ENCODE measurements at regions not wholly inside any gene's neighbourhood (a gene's known extent, or its start where the extent isn't known, plus 50 kb on each side); places are given as distances from the start of the nearest gene placed in this dataset.

DNA sequence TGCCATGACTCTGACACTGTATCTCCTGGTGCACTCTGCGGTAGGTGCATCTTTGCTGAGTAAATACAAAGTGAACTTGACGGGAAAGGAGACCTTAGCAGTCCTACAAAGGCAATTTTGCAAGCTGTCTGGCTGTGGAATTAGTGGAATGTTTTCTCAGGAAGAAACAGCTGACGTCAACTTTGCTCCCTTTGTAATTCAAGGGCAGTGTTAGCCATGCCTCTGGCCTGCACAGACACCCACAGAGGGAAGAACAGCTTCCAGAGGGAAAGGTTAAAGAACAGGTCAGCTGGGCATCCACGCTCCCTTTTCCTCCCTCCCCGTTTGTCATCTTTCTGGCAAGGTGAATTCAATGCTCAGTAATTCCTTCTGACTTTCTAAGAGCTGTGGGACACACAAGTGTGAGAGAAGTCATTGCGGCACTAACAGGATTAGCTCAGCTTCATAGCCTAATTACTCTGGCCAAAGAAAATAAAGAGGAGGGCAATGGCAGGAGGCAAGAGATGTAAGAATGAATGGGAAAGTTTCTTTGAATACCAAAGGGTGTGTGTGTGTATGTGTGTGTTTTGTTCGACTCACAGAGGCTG lies 476.9 kb upstream of the GOT2 start (continued):
- TF ChIP-seq, protein P1, sequence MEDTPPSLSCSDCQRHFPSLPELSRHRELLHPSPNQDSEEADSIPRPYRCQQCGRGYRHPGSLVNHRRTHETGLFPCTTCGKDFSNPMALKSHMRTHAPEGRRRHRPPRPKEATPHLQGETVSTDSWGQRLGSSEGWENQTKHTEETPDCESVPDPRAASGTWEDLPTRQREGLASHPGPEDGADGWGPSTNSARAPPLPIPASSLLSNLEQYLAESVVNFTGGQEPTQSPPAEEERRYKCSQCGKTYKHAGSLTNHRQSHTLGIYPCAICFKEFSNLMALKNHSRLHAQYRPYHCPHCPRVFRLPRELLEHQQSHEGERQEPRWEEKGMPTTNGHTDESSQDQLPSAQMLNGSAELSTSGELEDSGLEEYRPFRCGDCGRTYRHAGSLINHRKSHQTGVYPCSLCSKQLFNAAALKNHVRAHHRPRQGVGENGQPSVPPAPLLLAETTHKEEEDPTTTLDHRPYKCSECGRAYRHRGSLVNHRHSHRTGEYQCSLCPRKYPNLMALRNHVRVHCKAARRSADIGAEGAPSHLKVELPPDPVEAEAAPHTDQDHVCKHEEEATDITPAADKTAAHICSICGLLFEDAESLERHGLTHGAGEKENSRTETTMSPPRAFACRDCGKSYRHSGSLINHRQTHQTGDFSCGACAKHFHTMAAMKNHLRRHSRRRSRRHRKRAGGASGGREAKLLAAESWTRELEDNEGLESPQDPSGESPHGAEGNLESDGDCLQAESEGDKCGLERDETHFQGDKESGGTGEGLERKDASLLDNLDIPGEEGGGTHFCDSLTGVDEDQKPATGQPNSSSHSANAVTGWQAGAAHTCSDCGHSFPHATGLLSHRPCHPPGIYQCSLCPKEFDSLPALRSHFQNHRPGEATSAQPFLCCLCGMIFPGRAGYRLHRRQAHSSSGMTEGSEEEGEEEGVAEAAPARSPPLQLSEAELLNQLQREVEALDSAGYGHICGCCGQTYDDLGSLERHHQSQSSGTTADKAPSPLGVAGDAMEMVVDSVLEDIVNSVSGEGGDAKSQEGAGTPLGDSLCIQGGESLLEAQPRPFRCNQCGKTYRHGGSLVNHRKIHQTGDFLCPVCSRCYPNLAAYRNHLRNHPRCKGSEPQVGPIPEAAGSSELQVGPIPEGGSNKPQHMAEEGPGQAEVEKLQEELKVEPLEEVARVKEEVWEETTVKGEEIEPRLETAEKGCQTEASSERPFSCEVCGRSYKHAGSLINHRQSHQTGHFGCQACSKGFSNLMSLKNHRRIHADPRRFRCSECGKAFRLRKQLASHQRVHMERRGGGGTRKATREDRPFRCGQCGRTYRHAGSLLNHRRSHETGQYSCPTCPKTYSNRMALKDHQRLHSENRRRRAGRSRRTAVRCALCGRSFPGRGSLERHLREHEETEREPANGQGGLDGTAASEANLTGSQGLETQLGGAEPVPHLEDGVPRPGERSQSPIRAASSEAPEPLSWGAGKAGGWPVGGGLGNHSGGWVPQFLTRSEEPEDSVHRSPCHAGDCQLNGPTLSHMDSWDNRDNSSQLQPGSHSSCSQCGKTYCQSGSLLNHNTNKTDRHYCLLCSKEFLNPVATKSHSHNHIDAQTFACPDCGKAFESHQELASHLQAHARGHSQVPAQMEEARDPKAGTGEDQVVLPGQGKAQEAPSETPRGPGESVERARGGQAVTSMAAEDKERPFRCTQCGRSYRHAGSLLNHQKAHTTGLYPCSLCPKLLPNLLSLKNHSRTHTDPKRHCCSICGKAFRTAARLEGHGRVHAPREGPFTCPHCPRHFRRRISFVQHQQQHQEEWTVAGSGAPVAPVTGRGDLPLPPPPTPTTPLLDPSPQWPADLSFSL (CRISPR knock-in tag; IDR thresholded peaks at IDR 0.05) = no peak
- no peak for TF ChIP-seq NFKB2 (CRISPR knock-in tag; IDR thresholded peaks at IDR 0.05; ENCODE audit: borderline replicate concordance)
- TF ChIP-seq, protein P2, sequence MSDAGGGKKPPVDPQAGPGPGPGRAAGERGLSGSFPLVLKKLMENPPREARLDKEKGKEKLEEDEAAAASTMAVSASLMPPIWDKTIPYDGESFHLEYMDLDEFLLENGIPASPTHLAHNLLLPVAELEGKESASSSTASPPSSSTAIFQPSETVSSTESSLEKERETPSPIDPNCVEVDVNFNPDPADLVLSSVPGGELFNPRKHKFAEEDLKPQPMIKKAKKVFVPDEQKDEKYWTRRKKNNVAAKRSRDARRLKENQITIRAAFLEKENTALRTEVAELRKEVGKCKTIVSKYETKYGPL (CRISPR knock-in tag; IDR thresholded peaks at IDR 0.05) = no peak
- peak; percentile 74 for TF ChIP-seq SALL1 (CRISPR knock-in tag; IDR thresholded peaks at IDR 0.05)
- no peak for TF ChIP-seq ZNF703 (CRISPR knock-in tag; IDR thresholded peaks at IDR 0.05; ENCODE audit: borderline replicate concordance)
- peak; percentile 71; the same call in 1 of the 2 replicates for TF ChIP-seq ZFP90 (CRISPR knock-in tag; IDR thresholded peaks at IDR 0.05; ENCODE audit: borderline replicate concordance)
- no peak for TF ChIP-seq NCOA5 (CRISPR knock-in tag; IDR thresholded peaks at IDR 0.05)
- TF ChIP-seq ZBTB42 (CRISPR knock-in tag; IDR thresholded peaks at IDR 0.05) = no peak
- TF ChIP-seq ZNF253 (CRISPR knock-in tag; IDR thresholded peaks at IDR 0.05; ENCODE audit: borderline replicate concordance) = no peak
- peak; percentile 59; the same call in 1 of the 2 replicates for TF ChIP-seq CREM (IDR thresholded peaks at IDR 0.05)
- no peak for TF ChIP-seq CREM (CRISPR knock-in tag; IDR thresholded peaks at IDR 0.05)
- no peak for TF ChIP-seq DNMT1 (CRISPR knock-in tag; IDR thresholded peaks at IDR 0.05)
- peak; percentile 34; the same call in 1 of the 2 replicates for TF ChIP-seq ZNF652 (CRISPR knock-in tag; IDR thresholded peaks at IDR 0.05; ENCODE audit: borderline replicate concordance, low read depth)
- TF ChIP-seq SRY (CRISPR knock-in tag; IDR thresholded peaks at IDR 0.05) = no peak
- TF ChIP-seq, protein P3, sequence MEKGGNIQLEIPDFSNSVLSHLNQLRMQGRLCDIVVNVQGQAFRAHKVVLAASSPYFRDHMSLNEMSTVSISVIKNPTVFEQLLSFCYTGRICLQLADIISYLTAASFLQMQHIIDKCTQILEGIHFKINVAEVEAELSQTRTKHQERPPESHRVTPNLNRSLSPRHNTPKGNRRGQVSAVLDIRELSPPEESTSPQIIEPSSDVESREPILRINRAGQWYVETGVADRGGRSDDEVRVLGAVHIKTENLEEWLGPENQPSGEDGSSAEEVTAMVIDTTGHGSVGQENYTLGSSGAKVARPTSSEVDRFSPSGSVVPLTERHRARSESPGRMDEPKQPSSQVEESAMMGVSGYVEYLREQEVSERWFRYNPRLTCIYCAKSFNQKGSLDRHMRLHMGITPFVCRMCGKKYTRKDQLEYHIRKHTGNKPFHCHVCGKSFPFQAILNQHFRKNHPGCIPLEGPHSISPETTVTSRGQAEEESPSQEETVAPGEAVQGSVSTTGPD (CRISPR knock-in tag; IDR thresholded peaks at IDR 0.05) = no peak
- TF ChIP-seq XBP1 (CRISPR knock-in tag; IDR thresholded peaks at IDR 0.05) = no peak; the same call in 1 of the 2 replicates
- 0 out of 2 replicates have a peak, but pooled peaks have one; percentile 72 for TF ChIP-seq ZNF605 (CRISPR knock-in tag; IDR thresholded peaks at IDR 0.05)
- TF ChIP-seq NRL (CRISPR knock-in tag; IDR thresholded peaks at IDR 0.05; ENCODE audit: borderline replicate concordance) = no peak
- TF ChIP-seq, protein P4, sequence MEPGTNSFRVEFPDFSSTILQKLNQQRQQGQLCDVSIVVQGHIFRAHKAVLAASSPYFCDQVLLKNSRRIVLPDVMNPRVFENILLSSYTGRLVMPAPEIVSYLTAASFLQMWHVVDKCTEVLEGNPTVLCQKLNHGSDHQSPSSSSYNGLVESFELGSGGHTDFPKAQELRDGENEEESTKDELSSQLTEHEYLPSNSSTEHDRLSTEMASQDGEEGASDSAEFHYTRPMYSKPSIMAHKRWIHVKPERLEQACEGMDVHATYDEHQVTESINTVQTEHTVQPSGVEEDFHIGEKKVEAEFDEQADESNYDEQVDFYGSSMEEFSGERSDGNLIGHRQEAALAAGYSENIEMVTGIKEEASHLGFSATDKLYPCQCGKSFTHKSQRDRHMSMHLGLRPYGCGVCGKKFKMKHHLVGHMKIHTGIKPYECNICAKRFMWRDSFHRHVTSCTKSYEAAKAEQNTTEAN (CRISPR knock-in tag; conservative IDR thresholded peaks at IDR 0.05) = no peak; the same call in 1 of the 2 replicates

Measured in HepG2 (cell line).